Neural progenitor cell (in vitro differentiated cells): ENCODE measurements at regions not wholly inside any gene's neighbourhood (a gene's known extent, or its start where the extent isn't known, plus 50 kb on each side); places are given as distances from the start of the nearest gene placed in this dataset.

Experiments used
- DNase-seq: peaks from one replicate; pipeline ENCODE4 v3.0.0-alpha.2; 2016; ENCODE audit warnings: low spot score
- H2AFZ ChIP-seq: fragments of 200-600 bp; sonication (generic); replicated peaks from 2 replicates; pipeline ENCODE4 v1.6.1; 2016; ENCODE audit warnings: antibody characterized with exemption
- H3F3A ChIP-seq: fragments of 200-600 bp; sonication (generic); 2 replicates; pipeline ENCODE4 v1.6.1; 2016; ENCODE audit warnings: antibody characterized with exemption, low read depth
- H3K27ac ChIP-seq: fragments of 200-600 bp; sonication (generic); 2 replicates; pipeline ENCODE4 v1.5.1; 2016; ENCODE audit warnings: mild to moderate bottlenecking
- H3K27me3 ChIP-seq: fragments of 200-600 bp; sonication (generic); 2 replicates; pipeline ENCODE4 v1.6.1; 2016; ENCODE audit warnings: mild to moderate bottlenecking, moderate library complexity
- H3K36me3 ChIP-seq: fragments of 200-600 bp; sonication (generic); 2 replicates; pipeline ENCODE4 v1.5.1; 2016
- H3K4me1 ChIP-seq: fragments of 200-600 bp; sonication (generic); 2 replicates; pipeline ENCODE4 v1.6.1; 2016; ENCODE audit warnings: mixed run types
- H3K4me2 ChIP-seq: fragments of 200-600 bp; sonication (generic); 2 replicates; pipeline ENCODE4 v1.6.1; 2016
- H3K4me3 ChIP-seq: fragments of 200-600 bp; sonication (generic); 2 replicates; pipeline ENCODE4 v1.5.1; 2016
- H3K79me2 ChIP-seq: fragments of 200-600 bp; sonication (generic); 2 replicates; pipeline ENCODE4 v1.6.1; 2016; ENCODE audit warnings: low read depth
- H3K9ac ChIP-seq: fragments of 200-600 bp; sonication (generic); 2 replicates; pipeline ENCODE4 v1.6.1; 2016
- H3K9me3 ChIP-seq: fragments of 200-600 bp; sonication (generic); 2 replicates; pipeline ENCODE4 v1.5.1; 2016; ENCODE audit warnings: low read depth
- H4K20me1 ChIP-seq: fragments of 200-600 bp; sonication (generic); 2 replicates; pipeline ENCODE4 v1.6.1; 2016; ENCODE audit warnings: low read depth
- H3K27ac Mint-ChIP-seq: 3 replicates; pipeline ENCODE4 v1.8.0; 2021; ENCODE audit warnings: mixed read lengths
- H3K27me3 Mint-ChIP-seq: 2 replicates; pipeline ENCODE4 v1.8.0; 2022; ENCODE audit warnings: low read depth, mild to moderate bottlenecking, inconsistent platforms, moderate library complexity, mixed read lengths; ENCODE audit not compliant: insufficient read depth
- H3K36me3 Mint-ChIP-seq: 3 replicates; pipeline ENCODE4 v1.8.0; 2021; ENCODE audit warnings: mixed read lengths
- H3K4me1 Mint-ChIP-seq: 3 replicates; pipeline ENCODE4 v1.8.0; 2021; ENCODE audit warnings: mixed read lengths
- H3K4me3 Mint-ChIP-seq: 3 replicates; pipeline ENCODE4 v1.8.0; 2021; ENCODE audit warnings: mild to moderate bottlenecking, moderate library complexity, mixed read lengths
- H3K9me3 Mint-ChIP-seq: 3 replicates; pipeline ENCODE4 v1.8.0; 2020; ENCODE audit warnings: mixed read lengths
- EZH2 ChIP-seq: fragments of 200-600 bp; sonication (generic); IDR thresholded peaks from 2 replicates; pipeline ENCODE4 v1.6.1; 2017; ENCODE audit warnings: antibody characterized with exemption, mild to moderate bottlenecking, moderate library complexity
- EZH2phosphoT487 ChIP-seq: fragments of 200-600 bp; sonication (generic); IDR thresholded peaks from 2 replicates; pipeline ENCODE4 v1.6.1; 2017; ENCODE audit warnings: antibody characterized with exemption
- TF ChIP-seq, protein P1 (sequence below): fragments of 200-600 bp; sonication (generic); IDR thresholded peaks from 2 replicates; pipeline ENCODE4 v1.5.1; 2017; ENCODE audit warnings: antibody characterized with exemption, mild to moderate bottlenecking

DNA sequence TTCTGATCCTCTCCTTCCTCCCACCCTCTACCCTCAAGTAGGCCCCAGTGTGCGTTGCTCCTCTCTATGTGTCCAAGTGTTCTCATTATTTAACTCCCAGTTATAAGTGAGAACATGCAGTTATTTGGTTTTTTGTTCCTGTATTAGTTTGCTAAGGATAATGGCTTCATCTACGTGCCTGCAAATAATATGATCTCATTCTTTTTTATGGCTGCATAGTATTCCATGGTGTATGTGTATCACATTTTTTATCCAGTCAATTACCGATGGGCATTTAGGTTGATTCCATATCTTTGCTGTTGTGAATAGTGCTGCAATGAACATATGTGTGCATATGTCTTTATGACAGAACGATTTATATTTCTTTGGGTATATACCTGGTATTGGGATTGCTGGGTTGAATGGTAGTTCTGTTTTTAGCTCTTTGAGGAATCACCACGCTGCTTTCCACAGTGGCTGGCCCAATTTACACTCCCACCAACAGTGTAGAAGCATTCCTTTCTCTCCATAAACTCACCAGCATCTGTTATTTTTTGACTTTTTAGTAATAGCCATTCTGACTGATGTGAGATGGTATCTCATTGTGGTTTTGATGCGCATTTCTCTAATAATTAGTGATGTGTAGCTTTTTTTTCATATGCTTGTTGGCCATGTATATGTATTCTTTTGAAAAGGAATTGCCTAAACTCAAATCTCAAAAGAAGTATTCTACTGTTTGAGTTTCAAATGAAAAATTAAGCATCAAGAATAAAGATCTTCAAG lies 116.9 kb downstream of the ETS2 start:
- Histone ChIP-seq H3K4me1 (peaks cover 6% of the 10 kb centered on the region), H3K9ac (no peak overlapping the region), H3K9me3 (no peaks in the 10 kb centered on the region), H3K27ac (no peak overlapping the region), H3F3A (no peaks in the 10 kb centered on the region), H3K4me2 (no peak overlapping the region), H3K27me3 (no peaks in the 10 kb centered on the region), H2AFZ (no peak overlapping the region), H3K79me2 (no peaks in the 10 kb centered on the region), H3K36me3 (no peaks in the 10 kb centered on the region), H3K4me3 (no peak overlapping the region), H4K20me1 (no peaks in the 10 kb centered on the region)
- H3K9me3 Mint-ChIP-seq = no peaks in the 10 kb centered on the region
- no peaks in the 10 kb centered on the region for H3K36me3 Mint-ChIP-seq
- H3K4me3 Mint-ChIP-seq = no peak overlapping the region
- TF ChIP-seq EZH2phosphoT487 (no peak), EZH2 (no peak)
- TF ChIP-seq, protein P1, sequence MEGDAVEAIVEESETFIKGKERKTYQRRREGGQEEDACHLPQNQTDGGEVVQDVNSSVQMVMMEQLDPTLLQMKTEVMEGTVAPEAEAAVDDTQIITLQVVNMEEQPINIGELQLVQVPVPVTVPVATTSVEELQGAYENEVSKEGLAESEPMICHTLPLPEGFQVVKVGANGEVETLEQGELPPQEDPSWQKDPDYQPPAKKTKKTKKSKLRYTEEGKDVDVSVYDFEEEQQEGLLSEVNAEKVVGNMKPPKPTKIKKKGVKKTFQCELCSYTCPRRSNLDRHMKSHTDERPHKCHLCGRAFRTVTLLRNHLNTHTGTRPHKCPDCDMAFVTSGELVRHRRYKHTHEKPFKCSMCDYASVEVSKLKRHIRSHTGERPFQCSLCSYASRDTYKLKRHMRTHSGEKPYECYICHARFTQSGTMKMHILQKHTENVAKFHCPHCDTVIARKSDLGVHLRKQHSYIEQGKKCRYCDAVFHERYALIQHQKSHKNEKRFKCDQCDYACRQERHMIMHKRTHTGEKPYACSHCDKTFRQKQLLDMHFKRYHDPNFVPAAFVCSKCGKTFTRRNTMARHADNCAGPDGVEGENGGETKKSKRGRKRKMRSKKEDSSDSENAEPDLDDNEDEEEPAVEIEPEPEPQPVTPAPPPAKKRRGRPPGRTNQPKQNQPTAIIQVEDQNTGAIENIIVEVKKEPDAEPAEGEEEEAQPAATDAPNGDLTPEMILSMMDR = no peak
- H3K27me3 Mint-ChIP-seq = peaks cover 7% of the 10 kb centered on the region
- no peaks in the 10 kb centered on the region for H3K4me1 Mint-ChIP-seq
- no peak overlapping the region for H3K27ac Mint-ChIP-seq
- DNase-seq = no peak

DNA sequence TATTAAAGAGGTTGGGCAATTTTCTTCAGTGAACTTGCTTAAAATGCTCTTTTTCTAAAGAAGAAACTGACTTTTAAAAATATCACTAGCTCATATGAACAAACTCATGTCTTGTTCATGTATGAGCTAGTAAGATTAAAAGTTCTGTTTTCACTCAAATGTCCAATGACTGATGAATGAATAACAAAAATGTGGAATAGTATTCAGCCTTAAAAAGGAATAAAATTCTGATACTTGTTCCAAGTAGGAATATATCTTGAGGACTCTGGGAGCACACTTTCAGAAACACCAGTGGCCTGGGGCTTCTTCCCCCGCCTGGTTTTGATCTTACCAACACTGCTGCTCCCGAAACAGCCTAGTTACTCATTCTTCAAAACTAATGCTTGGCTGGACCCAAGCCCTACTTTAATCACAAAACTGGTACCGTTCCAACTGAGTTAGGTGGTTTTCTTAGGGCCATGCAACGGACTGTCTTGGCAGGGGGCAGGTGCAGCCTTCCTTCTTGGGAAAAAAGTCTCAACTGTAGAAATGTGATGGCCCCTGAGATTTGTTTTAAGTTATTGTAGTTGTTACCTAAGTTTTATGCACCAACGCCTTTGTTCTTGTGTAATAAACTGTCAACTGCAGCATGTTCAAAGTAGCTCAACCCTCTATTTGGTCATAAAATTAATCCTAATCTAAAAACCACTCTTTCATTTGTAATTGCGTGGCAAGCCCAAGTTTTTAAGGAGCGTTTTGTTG lies 116.0 kb downstream of the ETS2 start:
- Mint-ChIP-seq H3K4me1 (no peaks in the 10 kb centered on the region), H3K4me3 (no peak overlapping the region), H3K27me3 (peaks cover 3% of the 10 kb centered on the region), H3K36me3 (no peaks in the 10 kb centered on the region), H3K9me3 (no peaks in the 10 kb centered on the region), H3K27ac (no peak overlapping the region)
- no peak overlapping the region for H3K27ac ChIP-seq
- H3K4me3 ChIP-seq = no peak overlapping the region
- no peaks in the 10 kb centered on the region for H3F3A ChIP-seq
- TF ChIP-seq, protein P1 = no peak
- no peak overlapping the region for H2AFZ ChIP-seq
- no peak for DNase-seq
- H3K36me3 ChIP-seq = no peaks in the 10 kb centered on the region
- no peaks in the 10 kb centered on the region for H3K79me2 ChIP-seq
- H3K27me3 ChIP-seq = no peaks in the 10 kb centered on the region
- H3K4me2 ChIP-seq = no peak overlapping the region
- H4K20me1 ChIP-seq = no peaks in the 10 kb centered on the region
- no peak overlapping the region for H3K9ac ChIP-seq
- H3K4me1 ChIP-seq = peaks cover 6% of the 10 kb centered on the region
- H3K9me3 ChIP-seq = no peaks in the 10 kb centered on the region

DNA sequence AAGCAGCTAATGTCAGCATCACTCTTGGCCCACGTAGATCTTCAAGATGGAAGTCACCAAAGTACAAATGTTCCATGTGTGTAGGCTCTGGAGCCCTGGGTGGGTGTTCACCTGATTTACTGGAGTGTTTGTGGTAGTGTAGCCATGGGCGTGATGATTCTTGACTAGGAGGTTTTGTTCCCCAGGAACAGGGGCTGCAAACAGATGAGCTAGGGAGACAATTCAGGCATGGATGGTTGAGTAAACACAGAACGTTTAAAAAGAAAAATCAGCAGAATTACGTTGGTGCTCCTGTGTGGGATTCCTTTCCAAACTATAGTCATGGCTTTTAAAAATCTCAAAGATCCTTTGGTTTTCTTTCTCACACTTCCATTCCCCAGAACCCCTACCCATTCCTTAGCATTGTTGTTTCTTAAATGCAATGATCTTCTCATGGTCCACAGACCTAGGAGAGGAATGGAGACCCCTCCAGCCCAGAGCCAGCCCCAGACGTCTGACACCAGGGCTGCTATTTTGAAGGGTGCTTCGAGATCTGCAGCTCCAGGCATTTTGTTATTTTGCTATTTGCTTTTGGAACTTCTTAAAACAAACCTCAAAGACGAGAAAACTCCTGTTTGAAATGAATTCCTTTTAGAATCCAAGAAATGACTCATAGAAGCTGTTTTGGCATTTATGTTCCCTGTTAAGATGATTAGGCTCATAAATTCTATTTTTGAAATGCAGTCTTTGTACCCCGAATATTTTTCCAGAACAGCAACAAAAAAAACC lies 115.1 kb downstream of the ETS2 start:
- no peaks in the 10 kb centered on the region for H3K9me3 Mint-ChIP-seq
- peaks cover 6% of the 10 kb centered on the region for H3K27me3 Mint-ChIP-seq
- no peak for TF ChIP-seq EZH2
- TF ChIP-seq, protein P1 = no peak
- TF ChIP-seq EZH2phosphoT487 = no peak
- Histone ChIP-seq H3K79me2 (no peaks in the 10 kb centered on the region), H3K36me3 (no peaks in the 10 kb centered on the region), H3K9me3 (no peaks in the 10 kb centered on the region), H2AFZ (no peak overlapping the region), H3K4me2 (no peak overlapping the region), H3K27ac (no peak overlapping the region), H3K4me1 (peaks cover 11% of the 10 kb centered on the region), H3F3A (no peaks in the 10 kb centered on the region), H3K27me3 (no peaks in the 10 kb centered on the region), H4K20me1 (no peaks in the 10 kb centered on the region), H3K4me3 (no peak overlapping the region), H3K9ac (no peak overlapping the region)
- H3K4me3 Mint-ChIP-seq = no peak overlapping the region
- H3K36me3 Mint-ChIP-seq = no peaks in the 10 kb centered on the region
- no peak overlapping the region for H3K27ac Mint-ChIP-seq
- H3K4me1 Mint-ChIP-seq = no peaks in the 10 kb centered on the region
- DNase-seq = no peak
